HG03097 (cell line): ENCODE measurements at regions not wholly inside any gene's neighbourhood (a gene's known extent, or its start where the extent isn't known, plus 50 kb on each side); places are given as distances from the start of the nearest gene placed in this dataset.
A peak's percentile ranks its signal among the peaks of the same experiment; 100 is the strongest.

Source experiments
- ATAC-seq: cut with Tn5 transposase; IDR thresholded peaks from one replicate; pipeline ENCODE4 v1.9.1; 2021; ENCODE audit not compliant: unreplicated experiment, low FRiP score

DNA sequence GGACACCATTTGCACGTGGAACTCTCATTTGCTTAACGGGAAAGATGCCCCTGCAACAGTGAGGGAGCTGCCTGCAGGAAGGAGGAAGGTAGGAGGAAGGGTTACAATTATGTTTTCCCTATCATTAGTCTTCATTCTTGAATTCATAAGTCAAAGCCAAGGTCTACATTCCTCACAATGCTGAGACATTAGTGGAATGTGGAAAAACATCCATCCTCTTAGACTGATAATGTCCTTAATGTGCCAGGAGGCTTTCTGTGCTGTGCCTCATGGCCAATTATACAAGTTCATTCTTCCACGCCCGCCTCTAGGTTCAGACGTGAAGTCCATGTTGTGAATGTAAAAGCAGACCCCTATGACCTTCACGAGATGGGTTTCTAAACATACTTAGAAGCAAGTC, 1212.4 kb upstream of the TMEM132C start:
- ATAC-seq: no peak

GRCh38 chr12:127060310-127060847, 1206.6 kb upstream of the TMEM132C start:
- no peak for ATAC-seq

DNA sequence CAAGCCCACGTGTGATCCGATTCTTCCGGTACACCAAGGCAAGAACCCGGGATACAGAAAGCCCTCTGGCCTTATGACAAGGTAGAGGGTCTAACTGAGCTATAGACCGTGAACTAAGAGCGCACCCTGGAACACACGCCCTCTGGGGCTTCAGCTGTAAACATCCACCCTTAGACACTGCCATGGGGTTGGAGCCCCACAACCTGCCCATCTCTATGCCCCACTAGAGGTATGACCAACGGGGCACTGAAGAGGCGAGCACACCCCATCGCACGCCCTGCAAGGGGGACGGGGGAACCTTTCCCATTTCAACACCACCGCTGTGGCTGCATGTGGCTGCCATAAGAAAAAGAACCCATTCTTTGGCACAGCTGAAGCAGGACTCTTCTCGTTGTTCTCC, 1206.0 kb upstream of the TMEM132C start:
- no peak for ATAC-seq

GRCh38 chr12:127063339-127064072, 1203.5 kb upstream of the TMEM132C start:
- no peak for ATAC-seq

DNA sequence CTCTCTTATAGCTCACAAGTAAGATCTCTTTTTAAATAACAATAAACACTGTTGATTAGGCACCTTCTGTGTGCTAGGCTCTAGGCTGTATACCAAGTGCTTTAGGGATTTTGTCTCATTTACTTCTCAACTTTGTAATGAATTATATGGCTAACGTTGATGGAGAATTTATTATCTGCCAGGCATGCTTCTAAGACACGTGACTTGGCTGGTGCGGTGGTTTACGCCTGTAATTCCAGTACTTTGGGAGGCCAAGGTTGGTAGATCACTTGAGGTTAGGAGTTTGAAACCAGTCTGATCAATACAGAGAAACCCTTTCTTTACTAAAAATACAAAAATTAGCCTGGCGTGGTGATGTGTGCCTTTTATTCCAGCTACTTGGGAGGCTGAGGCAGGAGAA, 1202.8 kb upstream of the TMEM132C start:
- ATAC-seq: no peak

GRCh38 chr12:127065595-127065994, 1201.4 kb upstream of the TMEM132C start:
- no peak for ATAC-seq

GRCh38 chr12:127070515-127071157, 1196.3 kb upstream of the TMEM132C start:
- no peak for ATAC-seq

GRCh38 chr12:127074161-127074560, 1192.8 kb upstream of the TMEM132C start:
- no peak for ATAC-seq

DNA sequence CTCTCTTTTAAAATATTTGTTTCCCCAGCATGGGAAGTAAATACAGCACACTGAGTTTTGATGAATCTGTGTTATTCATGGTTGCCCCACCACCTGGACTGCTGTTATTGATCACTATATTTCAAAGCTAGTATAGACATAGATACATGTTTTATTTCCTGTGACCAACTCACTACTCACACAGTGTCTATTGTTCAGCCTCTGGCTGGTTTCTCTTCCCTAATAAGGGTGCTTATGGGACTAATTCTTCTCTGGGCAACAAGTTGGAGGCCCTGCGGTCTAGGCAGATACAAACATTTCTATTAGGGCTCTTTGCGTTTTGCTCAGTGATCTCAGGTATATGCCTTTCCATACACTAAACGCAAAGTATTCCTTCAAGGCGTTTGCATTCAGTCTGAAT, 1191.0 kb upstream of the TMEM132C start:
- no peak for ATAC-seq

DNA sequence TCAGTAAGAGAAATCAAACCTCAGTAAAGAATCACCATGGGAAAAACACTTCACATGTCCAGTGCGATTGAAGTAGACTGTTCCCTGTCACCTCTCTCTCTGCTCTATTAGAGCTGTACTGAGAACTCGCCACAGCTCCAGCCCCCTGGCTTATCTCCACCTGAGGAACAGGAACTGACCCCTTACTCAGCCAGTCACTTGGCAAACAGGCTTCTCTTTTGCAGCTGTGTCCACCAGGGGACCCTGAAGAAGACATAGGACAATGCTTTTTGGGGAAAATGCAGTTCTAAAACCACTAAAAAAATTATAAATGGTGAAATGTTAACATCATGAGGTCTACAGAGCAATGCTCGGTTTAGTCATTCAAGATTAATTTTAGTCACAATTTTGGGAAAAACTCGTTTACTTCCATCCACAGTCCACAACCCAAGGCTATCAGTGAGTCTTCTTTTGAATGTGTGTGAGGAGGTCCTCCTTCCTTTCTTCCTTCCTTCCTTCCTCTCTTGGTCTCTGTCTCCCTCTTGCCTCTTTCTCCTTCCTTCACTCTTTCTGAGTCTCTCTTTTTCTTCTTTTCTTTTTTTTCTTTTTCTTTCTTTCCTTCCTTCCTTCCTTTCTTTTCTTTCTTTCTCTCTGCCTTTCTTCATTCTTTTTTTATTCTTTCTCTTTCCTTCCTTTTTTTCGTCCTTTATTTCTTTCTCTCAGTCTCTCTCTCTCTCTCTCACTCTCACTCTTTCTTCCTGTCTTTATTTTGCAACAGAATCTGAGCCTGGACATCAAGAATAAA, 1189.5 kb upstream of the TMEM132C start:
- no peak for ATAC-seq

- no peak for ATAC-seq
Measured at GRCh38 chr12:127078577-127079350, 1188.2 kb upstream of the TMEM132C start.

- no peak for ATAC-seq
Measured at GRCh38 chr12:127079636-127080035, 1187.3 kb upstream of the TMEM132C start.

DNA sequence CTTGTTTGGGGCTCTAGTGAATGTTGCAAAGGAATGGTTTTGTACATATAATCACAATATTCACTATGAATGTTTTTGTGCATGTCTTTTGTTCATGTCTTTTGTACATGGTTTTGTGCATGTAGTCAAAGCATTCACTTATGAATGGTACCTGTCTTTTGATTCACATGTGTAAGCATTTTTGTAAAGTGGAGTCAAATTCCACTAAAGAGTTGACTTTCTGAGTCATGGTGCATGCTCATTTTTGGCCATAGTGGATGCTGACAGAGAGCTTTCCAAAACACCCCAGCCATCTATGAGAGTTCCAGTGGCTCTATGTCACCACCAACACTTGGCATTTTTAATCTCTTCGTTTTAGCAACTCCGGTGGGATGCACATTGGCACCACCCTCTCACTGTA, 1185.9 kb upstream of the TMEM132C start:
- ATAC-seq: no peak

DNA sequence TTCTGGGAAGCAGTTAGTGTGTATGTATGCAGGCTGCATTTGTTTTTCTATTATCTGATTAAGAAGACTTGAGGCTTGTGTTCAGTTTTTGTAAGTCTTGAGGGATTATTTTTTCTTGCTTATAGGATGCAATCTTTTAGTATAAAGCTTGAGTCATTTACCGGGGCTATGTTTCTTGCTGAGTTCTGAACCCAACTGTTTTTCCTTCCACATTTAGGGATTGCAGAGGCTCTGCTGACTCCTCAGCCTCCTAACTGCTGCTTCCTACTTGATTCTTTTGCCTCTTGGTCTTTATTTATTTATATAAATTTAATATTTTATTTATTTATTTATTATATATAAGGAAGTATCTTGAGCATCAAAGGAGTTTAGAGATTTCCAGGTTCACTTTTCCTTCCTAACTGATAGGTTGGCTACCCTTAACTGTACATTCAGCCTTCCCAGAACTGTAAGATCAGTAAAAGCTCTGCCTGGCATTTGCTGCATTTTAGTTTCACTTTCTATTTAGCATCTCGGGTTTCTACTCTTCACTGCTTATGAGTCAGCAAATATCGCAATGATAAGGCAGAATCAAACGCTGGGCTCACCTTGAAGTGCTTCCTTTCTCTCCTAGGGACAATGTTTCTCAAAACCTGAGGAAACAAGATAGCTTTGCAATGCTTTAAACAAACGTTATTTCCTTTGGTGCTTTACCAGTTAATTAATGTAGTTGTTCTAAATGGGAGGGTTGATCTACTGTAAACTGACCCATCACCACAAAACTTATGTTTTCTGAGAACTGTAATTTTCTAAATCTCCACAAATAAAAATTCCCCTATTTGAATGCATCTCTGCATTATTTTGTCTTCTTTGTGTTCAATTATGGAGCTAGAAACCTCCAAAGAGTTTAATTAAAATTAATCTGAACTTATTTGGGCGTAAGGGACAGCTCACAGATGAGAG, 1183.7 kb upstream of the TMEM132C start:
- peak; percentile 99 for ATAC-seq

GRCh38 chr12:127101076-127101475, 1165.9 kb upstream of the TMEM132C start:
- ATAC-seq: no peak

DNA sequence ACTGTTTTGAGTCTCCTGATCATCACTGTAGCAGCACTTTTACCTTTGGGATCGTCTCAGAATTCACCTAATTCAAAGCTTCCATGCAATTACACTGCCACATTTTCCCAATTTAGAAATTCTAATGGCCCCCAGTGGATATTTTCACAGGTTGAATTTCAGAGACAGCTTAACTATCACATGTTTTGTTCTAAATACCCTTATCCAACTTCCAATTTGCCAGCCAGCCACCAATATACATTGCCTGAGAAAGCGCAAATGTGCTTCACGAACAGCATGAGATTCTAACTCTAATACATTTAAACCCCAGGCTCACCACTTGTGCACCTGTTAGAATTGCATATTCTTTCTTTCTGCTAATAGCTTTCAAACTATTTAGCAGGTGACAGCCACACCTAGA, 1160.9 kb upstream of the TMEM132C start:
- no peak for ATAC-seq

GRCh38 chr12:127106697-127107096, 1160.3 kb upstream of the TMEM132C start:
- no peak for ATAC-seq

GRCh38 chr12:127107744-127108143, 1159.2 kb upstream of the TMEM132C start:
- ATAC-seq: no peak
